ENCODE measurements at regions not wholly inside any gene's neighbourhood (a gene's known extent, or its start where the extent isn't known, plus 50 kb on each side); places are given as distances from the start of the nearest gene placed in this dataset.

- TF ChIP-seq EZH2 (IDR thresholded peaks at IDR 0.05) (no peak), POLR2AphosphoS5 (IDR thresholded peaks at IDR 0.05; ENCODE audit: borderline replicate concordance, low read depth, low read length) (no peak), FOXP2 (optimal IDR thresholded peaks at IDR 0.05; ENCODE audit: control extremely low read depth, extremely low read length, insufficient read depth) (no peak)
These were observed 322.1 kb downstream of the MAP2K4 start for GRCh38 chr17:12342609-12343435.
